Adrenal gland (tissue), 9 donors: ENCODE measurements at regions not wholly inside any gene's neighbourhood (a gene's known extent, or its start where the extent isn't known, plus 50 kb on each side); places are given as distances from the start of the nearest gene placed in this dataset.

Experiments
- DNase-seq, 7 donors: peaks; one replicate each; pipeline ENCODE4 v3.0.0-alpha.2; 2019 to 2020
- H3K27ac ChIP-seq, 5 donors: fragments of 200-600 bp; sonication (generic) in 4 of 5; 1 replicate in 3 of 5; 2 replicates in 2 of 5; pipeline versions ENCODE4 v1.5.1 to v1.8.0; 2016 to 2020; ENCODE audit warnings: mild to moderate bottlenecking in 1 of 5
- H3K27me3 ChIP-seq: fragments of 200-600 bp; 2 replicates; pipeline ENCODE4 v1.8.0; 2021
- H3K36me3 ChIP-seq, 2 donors: fragments of 200-600 bp; replicated peaks in 1 of 2; 1 replicate in 1 of 2; 2 replicates in 1 of 2; pipeline versions ENCODE4 v1.5.1 to v1.8.0; 2018 to 2022
- H3K4me1 ChIP-seq, 2 donors: fragments of 200-600 bp; replicated peaks in 1 of 2; 1 replicate in 1 of 2; 2 replicates in 1 of 2; pipeline versions ENCODE4 v1.5.1 to v1.8.0; 2018 to 2021
- H3K4me3 ChIP-seq, 4 donors: fragments of 200-600 bp; sonication (generic) in 3 of 4; one replicate each; pipeline ENCODE4 v1.5.1; 2016 to 2018
- H3K9me3 ChIP-seq, 3 donors: fragments of 200-600 bp; sonication (generic) in 1 of 3; replicated peaks in 1 of 3; 1 replicate in 2 of 3; 2 replicates in 1 of 3; pipeline versions ENCODE4 v1.5.1 to v1.8.0; 2016 to 2021
- CTCF ChIP-seq, 6 experiments: fragments of 450-650 bp in 4 of 6; fragments of 200-600 bp in 2 of 6; sonication (generic) in 1 of 6; IDR thresholded peaks; 1 replicate in 5 of 6; 2 replicates in 1 of 6; pipeline versions ENCODE4 v1.5.1 to v1.8.0; 2016 to 2021; ENCODE audit warnings: antibody characterized with exemption in 6 of 6, mild to moderate bottlenecking in 2 of 6, moderate library complexity in 1 of 6
- POLR2A ChIP-seq, 2 donors: fragments of 450-650 bp; IDR thresholded peaks; one replicate each; pipeline ENCODE4 v1.6.1; 2017; ENCODE audit warnings: antibody characterized with exemption in 2 of 2, mild to moderate bottlenecking in 2 of 2, moderate library complexity in 1 of 2
- WGBS, 4 donors: extraction: QIAGEN DNeasy Blood & Tissue Kit in 2 of 4; methylation state at CpG; one replicate each; pipeline versions ENCODE4 v1.1.5 to v1.1.7; 2013 to 2017; 5-methylcytosine and 5-hydroxymethylcytosine counted together
- intact Hi-C, 2 donors: fragments of 100-400 bp; cut with DNase I; formaldehyde crosslinking; loops; one replicate each; pipeline versions ENCODE4 v1.14.1 to v1.15.0; 2022 to 2023
- donor health status: healthy with polysubstance abuse.
- donor health status: Bipolar disorder and iron deficiency.
- donor health status: DM: yes; HTN: yes; CAD: no.
- donor health status: DM: no; HTN: no; CAD: no.
- donor health status: DM: no; HTN: no; CAD: no.

- H3K9me3 ChIP-seq = no peaks in the 10 kb centered on the region
- intact Hi-C loops = no loop called here
- no peaks in the 10 kb centered on the region for H3K36me3 ChIP-seq
- no peak overlapping the region for H3K27ac ChIP-seq
- H3K4me1 ChIP-seq = no peaks in the 10 kb centered on the region
- TF ChIP-seq POLR2A (IDR thresholded peaks at IDR 0.05) (no peak), CTCF (IDR thresholded peaks at IDR 0.05) (peak in 1 of 6 experiments; percentile 4)
- no peaks in the 10 kb centered on the region for H3K27me3 ChIP-seq
- peak in 1 of 7 donors; percentile 16 for DNase-seq
- no peak overlapping the region for H3K4me3 ChIP-seq
- WGBS, 4 donors = 31 to 69% (median 40%) methylated on average over 1 of the region's 1 CpG
These were observed 552.6 kb upstream of the CBLB start for GRCh38 chr3:106421426-106421825.

- H3K4me1 ChIP-seq = no peaks in the 10 kb centered on the region
- no peak overlapping the region for H3K4me3 ChIP-seq
- no peak overlapping the region for H3K27ac ChIP-seq
- H3K9me3 ChIP-seq = no peaks in the 10 kb centered on the region
- TF ChIP-seq CTCF (IDR thresholded peaks at IDR 0.05) (no peak), POLR2A (IDR thresholded peaks at IDR 0.05) (no peak)
- intact Hi-C loops = no loop called here
- H3K27me3 ChIP-seq = no peaks in the 10 kb centered on the region
- H3K36me3 ChIP-seq = no peaks in the 10 kb centered on the region
- no peak for DNase-seq
These were observed 553.1 kb upstream of the CBLB start for GRCh38 chr3:106421909-106422308.

GRCh38 chr3:106423321-106424225 lies 554.8 kb upstream of the CBLB start:
- Histone ChIP-seq H3K36me3 (no peaks in the 10 kb centered on the region), H3K27ac (no peak overlapping the region), H3K9me3 (no peaks in the 10 kb centered on the region), H3K4me3 (no peak overlapping the region), H3K27me3 (no peaks in the 10 kb centered on the region), H3K4me1 (no peaks in the 10 kb centered on the region)
- DNase-seq = no peak
- TF ChIP-seq CTCF (IDR thresholded peaks at IDR 0.05) (no peak), POLR2A (IDR thresholded peaks at IDR 0.05) (no peak)
- WGBS, 4 donors = 64 to 80% (median 70%) methylated on average over 7 of the region's 7 CpGs
- intact Hi-C loops = no loop called here

- Histone ChIP-seq H3K4me3 (no peak overlapping the region), H3K27me3 (no peaks in the 10 kb centered on the region), H3K4me1 (no peaks in the 10 kb centered on the region), H3K27ac (no peak overlapping the region), H3K36me3 (no peaks in the 10 kb centered on the region), H3K9me3 (no peaks in the 10 kb centered on the region)
- WGBS, 4 donors = 51 to 65% (median 56%) methylated on average over 2 of the region's 2 CpGs
- intact Hi-C loops = no loop called here
- TF ChIP-seq CTCF (IDR thresholded peaks at IDR 0.05) (no peak), POLR2A (IDR thresholded peaks at IDR 0.05) (no peak)
- DNase-seq = no peak
These were observed 556.2 kb upstream of the CBLB start for GRCh38 chr3:106425026-106425425.
